Inferior parietal cortex (tissue), 1 donor: ENCODE measurements at regions not wholly inside any gene's neighbourhood (a gene's known extent, or its start where the extent isn't known, plus 50 kb on each side); places are given as distances from the start of the nearest gene placed in this dataset.

Source experiments
- DNase-seq: peaks from one replicate; pipeline ENCODE4 v3.0.0-alpha.2; 2016; ENCODE audit errors: extremely low spot score

DNA sequence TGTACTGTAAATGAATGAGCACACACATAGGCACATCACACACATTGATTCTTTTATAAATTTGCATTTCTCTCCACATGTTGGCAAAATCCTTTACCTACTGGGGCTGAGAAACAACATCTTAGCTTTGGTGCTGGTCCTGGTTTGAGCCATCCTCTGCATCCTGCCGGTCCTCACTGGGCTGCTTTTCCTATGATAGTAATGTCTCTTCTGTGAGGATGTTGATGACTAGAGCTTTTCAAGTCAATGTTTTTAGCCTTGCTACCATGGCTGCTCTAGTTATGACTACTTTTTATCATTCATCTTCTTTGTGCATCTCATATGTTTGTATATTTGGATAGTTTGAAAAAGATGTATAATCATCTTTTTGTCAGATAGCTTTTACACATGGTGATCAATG lies 280.4 kb upstream of the CD180 start:
- DNase-seq: no peak

DNA sequence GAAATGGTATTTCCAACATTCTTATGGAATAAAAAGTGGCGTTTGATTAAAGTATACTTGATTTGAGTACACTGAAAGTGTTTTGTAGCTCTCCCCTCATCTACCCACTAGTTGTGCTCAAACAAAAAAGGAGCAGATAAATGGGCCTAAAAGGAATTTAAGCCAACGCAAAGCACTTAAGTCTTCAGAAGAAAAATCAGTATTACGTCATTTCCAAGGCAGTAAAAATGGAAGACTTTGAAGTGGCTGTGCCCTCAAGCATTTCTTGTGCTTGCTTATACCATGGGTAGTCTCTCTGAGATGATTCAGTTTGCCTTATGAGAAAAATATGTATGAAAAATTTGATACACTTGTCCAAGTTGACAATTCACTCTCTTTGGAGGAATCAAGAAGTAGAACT lies 279.9 kb upstream of the CD180 start:
- DNase-seq: no peak

DNA sequence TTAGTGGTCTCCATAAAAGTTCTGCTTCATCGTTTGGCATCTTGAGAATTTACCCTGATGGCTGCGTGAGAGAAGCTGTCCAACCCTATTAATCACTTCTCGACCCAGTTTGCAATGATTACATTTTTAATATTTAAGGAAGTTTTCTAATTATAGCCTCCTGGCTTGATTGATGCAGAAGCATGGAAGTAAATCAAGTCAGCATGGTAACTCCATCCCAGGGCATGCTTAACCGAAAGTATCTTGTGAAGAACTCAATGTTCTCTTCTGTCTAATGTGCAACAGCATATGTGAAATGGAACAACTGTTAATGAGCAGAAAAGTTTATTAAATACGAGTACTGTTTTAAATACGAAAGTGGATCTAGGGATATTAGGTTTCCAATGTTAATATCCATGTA lies 278.9 kb upstream of the CD180 start:
- DNase-seq: no peak

DNA sequence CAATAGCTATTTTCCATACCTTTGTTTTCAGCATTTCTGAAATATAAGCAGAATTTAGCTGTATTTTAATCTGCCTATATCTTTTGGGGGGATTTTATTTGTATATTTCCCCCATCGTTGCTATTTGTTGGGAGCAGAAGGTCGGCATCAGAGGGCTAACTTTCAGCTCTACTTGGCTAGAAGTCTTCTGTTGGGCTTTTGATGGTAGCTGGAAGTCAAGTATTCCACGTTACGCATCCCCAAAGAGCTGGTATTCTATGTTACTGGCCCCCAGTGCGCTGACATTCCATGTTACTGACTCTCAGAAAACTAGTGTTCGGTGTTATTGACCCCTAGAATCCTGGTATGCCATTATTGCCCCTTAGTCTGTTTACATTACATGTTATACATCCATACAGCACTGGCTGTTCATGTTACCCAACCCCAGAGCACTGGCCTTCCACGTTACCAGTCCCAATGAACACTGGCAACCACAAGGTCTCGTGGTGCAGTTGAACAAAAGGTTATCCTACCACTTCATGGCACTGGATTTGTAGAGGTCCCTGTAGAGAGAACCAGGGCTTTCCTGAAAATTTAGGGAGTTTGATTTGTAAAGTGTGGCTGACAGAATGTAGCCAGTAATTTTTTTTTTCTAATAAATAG lies 278.1 kb upstream of the CD180 start:
- DNase-seq: no peak

DNA sequence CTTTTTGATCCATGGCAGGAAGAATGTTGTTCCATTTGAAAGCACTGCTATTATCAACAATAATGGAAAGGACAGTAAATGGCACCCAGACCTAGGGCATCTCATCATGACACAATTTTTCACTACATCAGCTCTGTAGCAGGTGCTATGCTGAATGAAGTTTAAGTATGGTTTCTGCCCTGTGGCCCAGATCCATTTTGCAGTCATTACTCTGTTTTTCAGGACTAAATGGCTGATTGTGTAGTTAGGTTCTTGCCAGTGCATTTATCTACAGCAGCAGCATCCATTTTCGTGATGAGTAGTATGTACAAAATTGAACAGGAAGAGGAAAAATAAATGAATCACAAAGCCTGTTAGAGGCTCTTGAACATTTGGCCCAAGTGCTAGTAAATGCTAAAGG lies 270.5 kb upstream of the CD180 start:
- DNase-seq: no peak

DNA sequence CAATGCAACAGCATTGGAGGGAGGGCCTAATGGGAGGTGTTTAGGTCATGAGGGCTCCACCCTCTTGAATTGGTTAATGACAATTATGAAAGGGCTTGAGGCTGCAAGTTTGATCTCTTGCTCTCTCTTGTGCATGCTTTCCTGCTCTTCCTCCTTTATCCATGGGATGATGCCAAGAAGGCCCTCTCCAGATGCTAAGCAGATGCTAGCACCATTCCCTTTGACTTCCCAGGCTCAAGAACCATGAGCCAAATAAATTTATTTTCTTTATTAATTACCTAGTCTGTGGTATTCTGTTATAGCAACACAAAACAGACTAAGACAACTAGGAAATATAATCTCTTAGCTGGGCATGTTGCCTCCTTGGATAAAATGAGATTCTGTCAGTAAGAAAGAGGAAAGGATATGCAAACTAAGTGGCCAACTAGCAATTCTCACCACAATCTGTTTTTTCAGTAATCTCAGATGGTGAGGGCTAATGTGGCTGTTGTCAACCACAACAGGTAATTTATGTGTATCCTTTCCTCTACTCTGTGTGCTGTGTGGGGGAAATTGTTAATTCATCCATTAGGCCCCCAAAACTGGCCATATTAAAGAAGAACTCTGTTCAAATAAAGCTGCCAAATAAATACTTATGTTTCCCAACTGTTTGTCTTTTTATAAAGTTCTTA lies 269.1 kb upstream of the CD180 start:
- no peak for DNase-seq

DNA sequence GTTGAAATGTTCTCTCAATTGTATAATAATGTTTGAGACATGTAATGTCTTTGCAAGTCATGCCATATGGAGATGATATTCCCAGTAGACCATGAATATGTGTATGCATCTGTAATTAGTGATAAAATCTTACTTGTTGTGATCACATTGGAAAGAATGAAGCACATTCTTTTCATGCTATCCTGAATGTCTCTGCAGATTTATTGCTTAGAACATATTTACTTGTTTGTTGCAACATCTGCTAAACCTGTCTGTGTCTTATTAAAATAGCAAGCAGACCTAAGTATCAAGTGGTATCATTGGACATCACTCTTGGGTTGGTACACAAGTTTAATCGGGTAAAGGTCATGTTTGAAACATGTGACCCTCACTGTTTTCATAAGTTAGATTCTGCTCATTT lies 265.5 kb upstream of the CD180 start:
- no peak for DNase-seq

DNA sequence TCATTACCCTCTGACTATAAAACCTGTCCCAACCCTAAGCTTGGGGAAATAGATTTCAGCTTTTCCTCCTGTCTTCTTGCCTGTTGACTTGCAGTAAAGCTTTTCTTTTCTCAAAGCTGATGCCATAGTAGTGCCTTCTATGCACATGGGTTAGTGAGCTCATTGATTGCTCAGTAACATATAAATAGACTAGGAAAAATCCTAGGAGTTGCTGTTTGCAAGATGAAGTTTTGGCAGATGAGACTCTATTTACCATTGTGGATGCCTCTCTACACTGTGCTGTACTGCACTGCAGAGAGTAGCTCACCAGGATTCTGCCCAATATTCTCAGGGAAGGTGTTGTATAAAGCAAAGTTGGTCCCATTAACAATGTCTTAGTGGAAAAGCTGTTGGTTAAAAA lies 262.7 kb upstream of the CD180 start:
- DNase-seq: no peak

DNA sequence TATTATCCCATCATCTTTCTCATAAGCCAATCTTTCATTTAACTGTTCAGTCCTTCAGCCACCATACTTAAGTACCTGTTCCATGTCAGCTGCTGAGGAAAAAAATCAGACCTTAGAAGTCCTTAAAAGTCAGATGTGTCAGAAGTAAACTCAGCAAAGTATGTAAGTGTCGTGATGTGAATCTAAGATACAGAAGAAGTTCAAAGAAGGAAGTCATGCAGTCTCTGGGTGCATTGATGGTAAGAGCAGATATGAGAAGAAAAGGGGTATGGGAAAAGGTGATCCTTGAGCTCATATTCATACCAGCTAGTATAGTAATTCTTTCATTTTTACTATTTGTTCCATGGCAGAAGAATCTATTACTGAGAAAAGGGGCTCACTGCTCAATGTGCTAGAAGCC lies 259.4 kb upstream of the CD180 start:
- DNase-seq: no peak

DNA sequence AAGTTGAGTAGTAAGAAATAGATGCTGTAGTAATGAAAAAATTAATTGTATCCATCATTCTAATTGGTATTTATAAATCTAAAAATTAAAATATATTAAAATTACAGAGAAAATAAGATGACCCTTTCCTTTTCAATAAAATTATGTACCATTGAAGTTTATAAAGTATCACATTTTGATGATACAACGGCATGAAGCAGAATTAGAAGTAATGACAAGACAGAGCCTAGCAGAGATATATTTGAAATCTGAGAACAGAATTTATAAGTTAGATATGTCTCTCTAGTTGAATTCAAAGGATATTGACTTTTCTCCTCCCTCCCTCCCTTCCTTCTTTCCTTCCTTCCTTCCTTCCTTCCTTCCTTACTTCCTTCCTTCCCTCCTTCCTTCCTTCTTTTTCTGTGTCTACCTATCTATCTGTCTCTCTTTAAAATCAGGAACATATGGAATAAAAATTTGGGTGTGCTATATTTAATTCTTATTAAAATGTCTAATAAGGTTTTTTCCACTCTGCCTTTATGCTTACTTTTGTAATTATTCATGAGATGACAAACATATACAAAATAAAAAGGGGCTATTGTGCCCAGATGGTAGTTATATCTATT lies 258.5 kb upstream of the CD180 start:
- DNase-seq: no peak

DNA sequence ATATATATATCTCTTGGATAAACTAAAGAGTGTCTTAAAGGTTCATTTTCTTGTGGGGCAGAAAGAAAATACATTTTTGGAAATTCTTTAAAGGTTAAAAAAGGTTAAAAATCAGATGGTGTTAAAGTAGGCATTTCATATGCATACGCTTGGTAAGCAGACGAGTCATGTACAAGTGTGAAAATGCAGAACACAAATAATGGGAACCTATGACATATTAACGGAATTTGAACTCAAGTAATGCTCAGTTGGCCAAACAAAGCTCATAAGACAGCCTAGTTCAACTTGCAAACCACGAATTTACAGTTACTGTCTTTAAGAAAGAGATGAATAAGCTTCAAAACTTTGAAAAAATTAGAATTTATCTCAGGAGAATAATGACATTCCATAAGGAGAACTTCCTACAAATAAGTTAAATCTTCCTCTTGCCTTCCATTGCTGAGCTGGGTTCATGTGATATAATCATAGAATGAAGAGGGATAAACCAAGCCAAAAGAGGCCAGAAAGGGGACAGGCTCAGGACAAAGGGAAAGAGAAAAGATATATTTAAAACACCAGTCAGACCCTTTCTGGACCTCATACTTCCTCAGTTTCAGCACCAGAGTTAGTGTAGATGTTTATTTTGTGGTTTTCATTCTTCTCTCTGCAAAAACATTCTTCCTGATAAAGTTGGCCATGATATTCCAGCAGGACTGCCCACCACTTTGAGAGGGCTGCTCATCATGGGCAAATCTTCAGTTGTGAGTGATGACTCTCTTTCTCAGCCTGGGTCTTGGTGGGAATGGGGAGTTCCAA lies 256.7 kb upstream of the CD180 start:
- no peak for DNase-seq

DNA sequence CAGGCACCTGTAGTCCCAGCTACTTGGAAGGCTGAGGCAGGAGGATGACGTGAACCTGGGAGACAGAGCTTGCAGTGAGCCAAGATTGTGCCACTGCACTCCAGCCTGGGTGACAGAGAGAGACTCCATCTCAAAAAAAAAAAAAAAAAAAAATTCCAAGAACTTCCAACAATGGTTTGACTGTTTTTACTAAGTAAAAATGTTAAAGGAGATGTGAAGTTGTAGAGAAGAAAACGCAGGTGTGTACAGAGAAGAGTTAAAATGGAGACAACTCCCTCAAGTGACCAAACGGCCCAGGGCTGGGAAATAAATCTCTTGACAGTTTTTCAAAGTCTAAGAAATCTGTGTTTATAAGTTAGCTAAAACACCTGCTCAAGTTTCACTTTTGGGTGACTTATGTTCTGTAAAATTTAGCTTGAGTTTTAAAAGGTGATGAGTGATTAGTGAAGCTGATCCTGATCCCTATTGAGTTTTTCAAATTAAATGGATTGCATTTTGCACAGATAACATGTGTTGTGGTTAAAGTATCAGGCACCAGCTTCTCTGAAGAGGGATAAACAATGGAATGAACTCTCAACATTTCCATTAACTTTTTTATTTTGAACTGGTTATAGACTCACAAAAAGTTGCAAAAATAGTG lies 255.2 kb upstream of the CD180 start:
- no peak for DNase-seq

DNA sequence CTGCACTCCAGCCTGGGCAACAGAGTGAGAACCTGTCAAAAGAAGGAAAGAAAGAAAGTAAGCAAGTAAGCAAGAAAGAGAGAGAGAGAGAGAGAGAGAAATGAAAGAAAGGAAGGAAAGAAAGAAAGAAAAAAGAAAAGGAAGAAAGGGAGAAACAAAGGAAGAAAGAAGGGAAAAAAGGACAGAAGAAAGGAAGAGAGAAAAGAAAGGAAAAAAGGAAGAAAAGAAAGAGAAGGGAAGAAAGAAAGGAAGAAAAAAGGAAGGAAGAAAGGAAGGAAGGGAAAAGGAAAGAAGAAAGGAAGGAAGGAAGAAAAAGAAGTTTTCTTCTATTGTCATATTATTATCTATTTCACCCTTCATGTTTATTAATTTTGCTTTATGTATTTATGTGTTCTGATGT lies 251.1 kb upstream of the CD180 start:
- DNase-seq: no peak

DNA sequence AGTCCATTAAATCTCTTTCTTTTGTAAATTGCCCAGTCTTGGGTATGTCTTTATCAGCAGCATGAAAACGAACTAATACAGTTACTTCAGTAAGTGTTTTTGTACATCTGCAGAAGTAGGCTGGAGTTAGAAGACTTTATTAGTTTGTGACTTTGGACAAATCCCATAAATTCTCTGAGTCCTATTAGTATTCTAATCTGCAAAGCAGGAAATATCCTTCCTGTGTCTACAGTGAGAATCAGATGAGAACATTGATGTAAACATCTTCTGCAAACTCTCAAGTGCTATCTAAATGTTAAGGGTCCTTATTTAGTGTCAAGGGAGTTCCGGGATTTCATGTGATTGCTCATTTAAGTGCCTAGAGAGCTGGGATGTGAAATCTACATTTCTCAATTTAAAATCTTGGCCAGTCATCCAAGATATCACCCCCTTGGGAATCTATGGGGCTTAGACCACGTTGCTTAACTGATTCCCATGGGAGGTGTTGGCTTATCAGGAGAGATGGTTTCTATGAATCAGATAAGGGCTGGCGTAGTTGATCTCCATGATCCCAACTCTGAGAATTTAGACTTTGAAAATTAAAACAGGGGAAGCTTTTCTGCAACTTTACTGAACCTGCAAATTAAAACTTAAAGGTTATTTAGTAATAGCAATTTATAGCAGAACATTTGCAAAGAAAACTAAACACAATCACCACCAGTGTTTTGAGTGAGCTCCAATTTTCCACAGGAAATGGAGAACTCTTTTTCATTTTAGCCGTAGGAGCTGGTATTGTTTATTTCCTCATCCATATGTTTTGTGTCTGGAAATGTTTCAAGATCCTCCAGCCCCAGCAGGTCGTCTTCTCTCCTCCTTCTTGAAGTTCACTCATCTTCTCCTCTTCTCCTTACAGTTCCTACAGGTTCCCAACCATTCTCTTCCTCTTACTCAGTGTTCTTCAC lies 241.6 kb upstream of the CD180 start:
- DNase-seq: no peak

DNA sequence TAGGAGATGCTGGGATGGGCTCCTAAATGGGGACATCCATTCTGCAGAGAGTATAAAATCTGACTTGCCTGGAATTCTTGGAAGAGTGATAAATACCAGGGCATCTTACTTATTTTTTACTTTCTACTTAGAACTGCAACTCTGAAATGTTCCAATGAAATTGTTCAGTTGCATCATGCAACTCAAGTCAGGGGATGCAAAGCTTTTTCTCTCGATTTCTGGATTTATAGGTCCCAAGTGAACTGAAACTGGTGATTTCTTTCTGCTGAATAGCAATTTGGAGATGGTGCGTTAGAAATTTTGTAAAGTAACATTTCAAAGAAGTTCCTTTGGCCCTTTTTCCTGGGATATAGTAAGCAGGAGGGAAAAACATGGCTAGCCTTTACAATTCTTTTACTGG lies 238.4 kb upstream of the CD180 start:
- DNase-seq: no peak

DNA sequence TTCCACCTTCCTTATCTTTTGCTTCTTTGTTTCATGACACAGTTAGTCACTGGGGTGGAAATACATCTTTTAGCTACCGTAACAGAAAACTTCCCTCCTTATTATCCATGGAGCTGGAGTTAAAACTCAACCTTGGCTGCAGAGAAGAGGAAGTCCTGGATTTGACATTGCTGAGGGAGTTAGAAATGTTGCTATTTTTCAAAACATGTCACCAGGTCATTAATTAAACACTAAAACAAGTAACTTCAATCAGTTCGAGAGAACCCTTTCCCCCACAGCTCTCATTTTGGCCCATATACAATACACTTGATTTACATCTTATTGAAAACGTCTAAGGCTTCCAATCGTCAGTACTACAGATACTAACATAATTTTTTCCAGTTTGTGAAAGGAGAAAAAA lies 237.9 kb upstream of the CD180 start:
- no peak for DNase-seq

DNA sequence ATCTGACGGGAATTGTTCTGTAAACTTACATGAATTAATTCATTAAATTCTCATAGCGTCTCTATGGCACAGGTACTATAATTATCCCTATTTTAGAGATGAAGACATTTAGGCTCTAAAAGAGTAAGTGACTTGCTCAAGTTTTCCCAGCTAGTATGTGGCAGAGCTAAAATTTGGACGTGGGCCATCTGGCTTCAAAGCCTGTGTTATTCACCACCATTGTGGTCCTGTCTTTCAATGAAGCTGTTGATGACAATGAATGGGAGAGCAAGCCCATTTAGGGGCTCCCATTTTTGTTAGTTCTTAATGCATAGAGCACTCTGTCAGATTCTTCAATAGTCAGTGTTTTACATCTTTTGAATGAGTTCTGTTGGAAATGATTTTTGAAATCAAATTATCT lies 236.0 kb upstream of the CD180 start:
- no peak for DNase-seq

DNA sequence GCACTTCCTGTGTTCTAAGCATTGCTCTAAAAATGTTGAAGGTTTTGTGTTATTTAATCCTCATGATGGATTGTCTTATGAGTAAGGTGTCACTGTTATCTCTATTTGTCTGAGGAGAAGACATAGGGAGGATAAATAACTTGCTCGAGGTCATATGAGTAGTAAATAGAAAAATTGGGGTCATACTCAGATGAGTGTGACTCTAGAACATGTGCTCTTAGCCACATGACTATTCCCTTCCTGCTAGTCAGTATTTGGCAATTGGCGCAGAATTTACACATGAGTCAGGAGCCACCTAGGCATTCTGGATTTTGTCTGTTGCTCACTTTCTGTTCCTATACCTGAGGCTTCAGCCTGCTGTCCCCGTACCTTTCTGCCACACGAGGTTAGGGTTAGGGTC lies 234.6 kb upstream of the CD180 start:
- DNase-seq: no peak

DNA sequence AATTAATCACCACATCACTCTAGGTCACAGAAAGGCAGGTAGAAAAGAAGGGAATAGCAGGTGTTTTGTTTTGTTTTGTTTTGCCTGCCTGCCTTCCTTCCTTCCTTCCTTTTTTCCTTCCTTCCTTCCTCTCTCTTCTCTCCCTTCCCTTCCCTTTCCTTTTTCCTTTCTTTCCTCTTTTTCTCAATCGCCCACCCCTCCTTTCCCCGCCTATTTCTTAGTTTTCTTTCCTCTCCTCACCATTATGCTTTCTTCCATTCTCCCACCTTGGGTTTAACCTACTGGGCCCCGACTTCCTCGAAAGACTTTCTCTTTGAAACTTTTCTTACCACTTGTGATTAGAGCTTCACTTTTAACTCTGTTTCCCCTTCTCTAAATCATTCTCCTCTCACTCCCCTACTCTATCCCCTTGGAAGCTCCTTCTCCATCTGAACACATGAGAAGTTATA lies 231.3 kb upstream of the CD180 start:
- DNase-seq: no peak

DNA sequence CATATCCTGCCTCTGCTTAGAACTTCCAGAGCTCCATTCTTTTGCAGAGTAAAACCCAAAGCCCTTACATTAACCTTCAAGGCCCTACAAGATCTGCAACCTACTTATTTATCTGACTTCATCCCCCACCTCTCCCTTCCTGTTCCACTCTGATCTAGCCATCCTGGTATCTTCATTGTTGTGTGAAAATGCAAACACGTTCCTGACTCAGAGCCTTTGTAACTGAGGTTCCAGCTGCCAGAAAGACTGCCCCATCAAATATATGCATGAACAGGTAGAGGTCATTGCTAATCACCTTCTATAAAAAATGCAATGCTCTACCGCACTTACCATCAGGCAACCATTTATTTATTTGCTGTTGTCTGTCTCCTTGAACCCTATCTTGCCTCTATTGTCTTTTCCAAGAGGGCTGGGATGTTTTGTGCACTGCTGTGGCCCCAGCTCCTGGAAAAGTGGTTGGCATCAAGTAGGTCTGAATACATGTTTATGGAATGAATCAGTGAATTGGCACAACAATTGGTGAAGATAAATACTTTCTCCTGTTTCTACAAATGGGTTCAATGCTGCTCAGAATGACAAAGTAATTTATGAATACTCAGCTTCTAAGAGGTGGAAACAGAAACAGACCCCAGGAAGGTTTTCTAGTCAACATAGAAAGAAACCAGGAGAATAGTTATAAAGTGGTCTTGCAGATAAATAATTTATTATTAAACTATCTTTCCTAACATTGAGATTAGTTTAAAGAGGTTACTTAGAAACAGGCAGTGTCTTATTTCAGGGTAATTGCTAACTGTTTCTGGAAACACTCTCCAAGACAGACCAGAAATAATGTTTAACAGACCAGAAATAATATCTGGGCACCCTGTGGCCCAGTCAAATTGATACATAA lies 230.6 kb upstream of the CD180 start:
- DNase-seq: no peak
